HL-60 (cell line): ENCODE measurements at regions not wholly inside any gene's neighbourhood (a gene's known extent, or its start where the extent isn't known, plus 50 kb on each side); places are given as distances from the start of the nearest gene placed in this dataset.

ENCODE experiments used
- TF ChIP-seq, protein P1 (sequence below): IDR thresholded peaks from one replicate; pipeline ENCODE4 v1.5.1; 2011; ENCODE audit warnings: low read length, control low read depth, inconsistent platforms; ENCODE audit not compliant: insufficient read depth
- TF ChIP-seq, protein P2 (sequence below): IDR thresholded peaks from 2 replicates; pipeline ENCODE4 v1.6.1; 2012; ENCODE audit warnings: low read depth; ENCODE audit not compliant: insufficient replicate concordance

DNA sequence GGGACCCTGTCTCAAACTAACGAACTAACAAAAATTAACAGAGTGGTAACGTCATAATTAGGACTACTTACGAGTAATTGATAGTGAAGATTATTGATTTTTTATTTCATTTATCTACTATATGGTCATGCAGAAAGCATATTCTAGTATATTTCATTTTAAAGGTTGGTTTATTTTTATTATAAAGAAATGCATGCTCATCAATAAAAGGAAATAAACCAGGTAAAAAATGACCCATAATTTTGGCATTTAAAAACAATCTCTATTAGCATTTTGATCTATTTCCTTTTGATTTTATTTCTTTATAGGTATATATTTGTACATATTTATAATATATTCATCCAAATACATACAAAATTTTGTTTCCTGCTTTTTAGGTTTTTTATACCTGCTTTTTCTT lies 401.4 kb upstream of the ID4 start:
- TF ChIP-seq, protein P1, sequence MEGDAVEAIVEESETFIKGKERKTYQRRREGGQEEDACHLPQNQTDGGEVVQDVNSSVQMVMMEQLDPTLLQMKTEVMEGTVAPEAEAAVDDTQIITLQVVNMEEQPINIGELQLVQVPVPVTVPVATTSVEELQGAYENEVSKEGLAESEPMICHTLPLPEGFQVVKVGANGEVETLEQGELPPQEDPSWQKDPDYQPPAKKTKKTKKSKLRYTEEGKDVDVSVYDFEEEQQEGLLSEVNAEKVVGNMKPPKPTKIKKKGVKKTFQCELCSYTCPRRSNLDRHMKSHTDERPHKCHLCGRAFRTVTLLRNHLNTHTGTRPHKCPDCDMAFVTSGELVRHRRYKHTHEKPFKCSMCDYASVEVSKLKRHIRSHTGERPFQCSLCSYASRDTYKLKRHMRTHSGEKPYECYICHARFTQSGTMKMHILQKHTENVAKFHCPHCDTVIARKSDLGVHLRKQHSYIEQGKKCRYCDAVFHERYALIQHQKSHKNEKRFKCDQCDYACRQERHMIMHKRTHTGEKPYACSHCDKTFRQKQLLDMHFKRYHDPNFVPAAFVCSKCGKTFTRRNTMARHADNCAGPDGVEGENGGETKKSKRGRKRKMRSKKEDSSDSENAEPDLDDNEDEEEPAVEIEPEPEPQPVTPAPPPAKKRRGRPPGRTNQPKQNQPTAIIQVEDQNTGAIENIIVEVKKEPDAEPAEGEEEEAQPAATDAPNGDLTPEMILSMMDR, result no peak
- TF ChIP-seq, protein P2, sequence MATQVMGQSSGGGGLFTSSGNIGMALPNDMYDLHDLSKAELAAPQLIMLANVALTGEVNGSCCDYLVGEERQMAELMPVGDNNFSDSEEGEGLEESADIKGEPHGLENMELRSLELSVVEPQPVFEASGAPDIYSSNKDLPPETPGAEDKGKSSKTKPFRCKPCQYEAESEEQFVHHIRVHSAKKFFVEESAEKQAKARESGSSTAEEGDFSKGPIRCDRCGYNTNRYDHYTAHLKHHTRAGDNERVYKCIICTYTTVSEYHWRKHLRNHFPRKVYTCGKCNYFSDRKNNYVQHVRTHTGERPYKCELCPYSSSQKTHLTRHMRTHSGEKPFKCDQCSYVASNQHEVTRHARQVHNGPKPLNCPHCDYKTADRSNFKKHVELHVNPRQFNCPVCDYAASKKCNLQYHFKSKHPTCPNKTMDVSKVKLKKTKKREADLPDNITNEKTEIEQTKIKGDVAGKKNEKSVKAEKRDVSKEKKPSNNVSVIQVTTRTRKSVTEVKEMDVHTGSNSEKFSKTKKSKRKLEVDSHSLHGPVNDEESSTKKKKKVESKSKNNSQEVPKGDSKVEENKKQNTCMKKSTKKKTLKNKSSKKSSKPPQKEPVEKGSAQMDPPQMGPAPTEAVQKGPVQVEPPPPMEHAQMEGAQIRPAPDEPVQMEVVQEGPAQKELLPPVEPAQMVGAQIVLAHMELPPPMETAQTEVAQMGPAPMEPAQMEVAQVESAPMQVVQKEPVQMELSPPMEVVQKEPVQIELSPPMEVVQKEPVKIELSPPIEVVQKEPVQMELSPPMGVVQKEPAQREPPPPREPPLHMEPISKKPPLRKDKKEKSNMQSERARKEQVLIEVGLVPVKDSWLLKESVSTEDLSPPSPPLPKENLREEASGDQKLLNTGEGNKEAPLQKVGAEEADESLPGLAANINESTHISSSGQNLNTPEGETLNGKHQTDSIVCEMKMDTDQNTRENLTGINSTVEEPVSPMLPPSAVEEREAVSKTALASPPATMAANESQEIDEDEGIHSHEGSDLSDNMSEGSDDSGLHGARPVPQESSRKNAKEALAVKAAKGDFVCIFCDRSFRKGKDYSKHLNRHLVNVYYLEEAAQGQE, result no peak
